IgD-negative memory B cell (primary cell): ENCODE measurements at regions not wholly inside any gene's neighbourhood (a gene's known extent, or its start where the extent isn't known, plus 50 kb on each side); places are given as distances from the start of the nearest gene placed in this dataset.
A peak's percentile ranks its signal among the peaks of the same experiment; 100 is the strongest.
"Not testable (repeated sequence)": the region's sequence is repeated elsewhere in the genome, so short reads cannot be mapped to it uniquely, and the experiment has no call there.

Experiments
- H3K27ac Mint-ChIP-seq, 3 donors: one replicate each; pipeline ENCODE4 v1.8.0; 2020 to 2022; ENCODE audit warnings: mild to moderate bottlenecking in 3 of 3, mixed read lengths in 3 of 3, moderate library complexity in 1 of 3
- H3K27me3 Mint-ChIP-seq: one replicate; pipeline ENCODE4 v1.8.0; 2021; ENCODE audit warnings: mixed read lengths
- H3K36me3 Mint-ChIP-seq: one replicate; pipeline ENCODE4 v1.8.0; 2020; ENCODE audit warnings: mild to moderate bottlenecking, mixed read lengths
- H3K4me1 Mint-ChIP-seq, 3 donors: one replicate each; pipeline ENCODE4 v1.8.0; 2020 to 2022; ENCODE audit warnings: mixed read lengths in 3 of 3, mild to moderate bottlenecking in 1 of 3
- H3K4me3 Mint-ChIP-seq, 4 donors: one replicate each; pipeline ENCODE4 v1.8.0; 2020 to 2022; ENCODE audit warnings: mild to moderate bottlenecking in 4 of 4, mixed read lengths in 4 of 4, moderate library complexity in 3 of 4
- H3K9me3 Mint-ChIP-seq, 3 donors: one replicate each; pipeline ENCODE4 v1.8.0; 2020 to 2021; ENCODE audit warnings: mixed read lengths in 3 of 3, mild to moderate bottlenecking in 1 of 3

- not testable (repeated sequence) for H3K9me3 Mint-ChIP-seq, H3K4me1 Mint-ChIP-seq, H3K27ac Mint-ChIP-seq, H3K27me3 Mint-ChIP-seq, H3K4me3 Mint-ChIP-seq, H3K36me3 Mint-ChIP-seq
These were observed 126.4 kb downstream of the RBM46 start for GRCh38 chr4:154907345-154908045.

DNA sequence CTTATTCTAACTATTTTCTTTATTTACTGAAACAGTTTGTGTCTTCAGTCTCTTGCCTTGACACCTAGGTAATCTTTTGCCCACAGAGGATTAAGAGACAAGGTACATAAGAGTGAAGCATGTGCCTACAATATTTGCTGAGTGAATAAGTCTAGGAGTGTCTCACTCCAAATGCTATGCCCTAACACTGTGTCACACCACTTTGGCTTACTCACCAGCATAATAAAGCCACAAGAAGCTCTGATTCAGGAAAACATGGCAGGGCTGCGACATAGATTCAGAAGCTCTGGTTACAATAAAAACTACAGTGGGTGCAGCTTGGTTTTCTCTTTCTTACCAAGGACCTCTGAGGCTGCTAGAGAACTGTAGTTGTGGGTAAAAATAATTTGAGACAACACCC is 127.1 kb downstream of the RBM46 start:
- no peaks in the 10 kb centered on the region for H3K4me1 Mint-ChIP-seq
- H3K36me3 Mint-ChIP-seq, result peaks cover 3% of the 10 kb centered on the region
- H3K27ac Mint-ChIP-seq, result no peak overlapping the region
- H3K27me3 Mint-ChIP-seq, result no peaks in the 10 kb centered on the region
- no peak overlapping the region for H3K4me3 Mint-ChIP-seq
- peaks cover 0 to 4% (median 0%) of the 10 kb centered on the region in 3 donors for H3K9me3 Mint-ChIP-seq

DNA sequence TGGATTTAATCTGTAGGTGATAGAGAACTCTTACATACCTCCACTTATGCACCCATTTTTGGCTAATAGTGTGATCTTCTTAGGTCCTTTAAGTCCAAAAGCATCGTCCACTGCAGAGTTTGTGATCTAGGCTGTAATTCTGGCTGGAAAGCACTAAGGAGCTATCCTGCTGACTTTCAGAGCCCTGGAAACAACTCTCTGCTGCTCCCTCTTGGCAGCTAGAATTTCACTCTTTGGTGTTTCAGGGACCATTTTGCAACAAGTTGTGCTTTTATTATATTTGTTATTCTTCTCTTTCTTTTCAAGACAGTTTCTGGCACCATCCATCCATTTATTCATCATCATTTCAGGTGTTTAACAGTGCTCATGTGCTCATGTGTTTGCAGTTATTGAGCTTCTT is 130.0 kb downstream of the RBM46 start:
- Mint-ChIP-seq H3K27ac (no peak overlapping the region), H3K4me1 (no peaks in the 10 kb centered on the region), H3K36me3 (peaks cover 3% of the 10 kb centered on the region), H3K4me3 (no peak overlapping the region), H3K27me3 (no peaks in the 10 kb centered on the region), H3K9me3 (peaks cover 0 to 2% (median 0%) of the 10 kb centered on the region in 3 donors)

GRCh38 chr4:154911608-154912098 is 130.6 kb downstream of the RBM46 start:
- H3K4me3 Mint-ChIP-seq, result no peak overlapping the region
- peaks cover 3% of the 10 kb centered on the region for H3K36me3 Mint-ChIP-seq
- no peaks in the 10 kb centered on the region for H3K27me3 Mint-ChIP-seq
- H3K27ac Mint-ChIP-seq, result no peak overlapping the region
- no peaks in the 10 kb centered on the region for H3K4me1 Mint-ChIP-seq
- no peaks in the 10 kb centered on the region for H3K9me3 Mint-ChIP-seq

- Mint-ChIP-seq H3K4me3 (no peak overlapping the region), H3K4me1 (no peaks in the 10 kb centered on the region), H3K36me3 (no peaks in the 10 kb centered on the region), H3K27me3 (no peaks in the 10 kb centered on the region), H3K9me3 (no peaks in the 10 kb centered on the region), H3K27ac (no peak overlapping the region)
These were observed 135.0 kb downstream of the RBM46 start for GRCh38 chr4:154916068-154916467.

GRCh38 chr4:154927126-154927680 is 146.1 kb downstream of the RBM46 start:
- no peaks in the 10 kb centered on the region for H3K4me1 Mint-ChIP-seq
- H3K4me3 Mint-ChIP-seq, result no peak overlapping the region
- peaks cover 0 to 5% (median 1%) of the 10 kb centered on the region in 3 donors for H3K9me3 Mint-ChIP-seq
- H3K27me3 Mint-ChIP-seq, result no peaks in the 10 kb centered on the region
- H3K36me3 Mint-ChIP-seq, result peaks cover 2% of the 10 kb centered on the region
- no peak overlapping the region for H3K27ac Mint-ChIP-seq

DNA sequence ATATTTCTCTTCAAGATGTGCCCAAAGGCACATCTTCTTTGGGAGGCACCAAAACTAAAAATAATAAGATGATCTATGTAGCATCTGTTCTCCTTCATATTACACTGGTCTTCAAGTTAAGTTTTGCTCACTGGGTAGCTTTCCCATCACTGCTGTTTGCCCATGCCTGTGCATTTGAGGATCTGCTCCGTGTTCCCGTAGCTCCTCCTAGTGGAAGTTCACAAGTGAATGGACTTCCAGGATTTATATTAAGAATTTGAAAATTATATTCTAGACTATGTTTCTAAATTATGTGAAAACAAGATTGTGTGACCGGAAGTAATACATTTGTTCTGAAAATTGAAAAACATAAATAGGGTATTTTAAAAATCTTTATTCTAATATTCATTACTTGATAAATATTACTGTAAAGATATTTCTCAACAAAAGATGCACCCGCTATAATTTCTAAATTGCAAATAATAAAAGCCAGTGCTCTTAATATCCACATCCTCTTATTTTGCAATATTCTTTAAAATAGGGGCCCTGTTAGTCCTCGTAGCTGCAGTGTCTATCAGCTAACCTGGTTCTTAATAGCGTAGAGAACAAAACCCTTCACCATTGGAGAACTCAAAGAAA is 147.7 kb downstream of the RBM46 start:
- H3K27me3 Mint-ChIP-seq, result no peaks in the 10 kb centered on the region
- no peak overlapping the region for H3K27ac Mint-ChIP-seq
- H3K4me1 Mint-ChIP-seq, result no peaks in the 10 kb centered on the region
- H3K9me3 Mint-ChIP-seq, result peaks cover 2 to 13% (median 7%) of the 10 kb centered on the region in 3 donors
- H3K36me3 Mint-ChIP-seq, result peaks cover 2% of the 10 kb centered on the region
- H3K4me3 Mint-ChIP-seq, result no peak overlapping the region

DNA sequence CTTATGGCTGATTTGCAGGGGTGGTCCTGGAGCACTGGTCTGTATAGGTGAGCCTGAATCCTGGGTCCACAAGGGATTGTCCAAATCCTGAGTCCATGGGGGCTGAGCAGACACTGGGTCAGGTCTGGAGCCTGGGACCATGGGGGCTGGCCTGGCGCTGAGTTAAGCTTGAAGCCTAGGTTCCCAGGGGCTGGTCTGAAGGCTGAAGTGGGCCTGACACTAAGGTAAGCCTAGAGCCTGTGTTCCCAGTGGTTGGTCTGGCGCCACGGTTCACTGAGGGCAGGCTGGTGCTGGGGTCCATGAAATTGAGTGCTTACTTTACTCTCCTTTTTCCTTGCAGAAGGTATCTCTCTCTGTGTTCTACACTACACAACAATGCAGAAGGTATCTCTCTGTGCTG is 155.8 kb downstream of the RBM46 start:
- no peak overlapping the region for H3K4me3 Mint-ChIP-seq
- no peaks in the 10 kb centered on the region for H3K4me1 Mint-ChIP-seq
- H3K27ac Mint-ChIP-seq, result no peak overlapping the region
- peaks cover 2 to 26% (median 11%) of the 10 kb centered on the region in 3 donors for H3K9me3 Mint-ChIP-seq
- peaks cover 1% of the 10 kb centered on the region for H3K36me3 Mint-ChIP-seq
- H3K27me3 Mint-ChIP-seq, result no peaks in the 10 kb centered on the region

GRCh38 chr4:154939851-154940250 is 158.8 kb downstream of the RBM46 start:
- Mint-ChIP-seq H3K9me3 (peaks cover 0 to 6% (median 5%) of the 10 kb centered on the region in 3 donors), H3K27me3 (no peaks in the 10 kb centered on the region), H3K36me3 (no peaks in the 10 kb centered on the region), H3K4me1 (peaks cover 0 to 2% (median 0%) of the 10 kb centered on the region in 3 donors), H3K4me3 (no peak overlapping the region), H3K27ac (no peak overlapping the region)

DNA sequence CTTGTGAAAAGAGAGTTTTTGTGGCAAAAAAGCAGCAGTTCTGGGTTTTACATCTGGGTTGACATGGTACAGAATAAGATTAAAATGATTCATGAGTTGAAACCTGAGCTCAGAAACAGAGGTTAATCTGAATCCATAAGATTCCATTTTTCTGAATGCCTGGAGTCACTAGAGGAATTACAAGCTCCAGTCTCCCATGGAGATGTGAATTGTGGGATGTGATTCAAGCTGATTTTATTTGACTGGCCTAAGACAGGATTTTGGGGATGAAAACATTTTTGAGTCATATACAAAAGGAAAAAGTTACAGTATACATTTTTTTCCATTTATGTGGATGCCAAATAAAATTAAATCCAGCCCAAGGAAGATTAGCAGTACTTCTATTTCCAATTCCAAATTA is 161.1 kb downstream of the RBM46 start:
- Mint-ChIP-seq H3K9me3 (no peaks in the 10 kb centered on the region), H3K4me3 (no peak overlapping the region), H3K36me3 (no peaks in the 10 kb centered on the region), H3K27ac (no peak overlapping the region), H3K4me1 (peaks cover 0 to 2% (median 0%) of the 10 kb centered on the region in 3 donors), H3K27me3 (no peaks in the 10 kb centered on the region)

DNA sequence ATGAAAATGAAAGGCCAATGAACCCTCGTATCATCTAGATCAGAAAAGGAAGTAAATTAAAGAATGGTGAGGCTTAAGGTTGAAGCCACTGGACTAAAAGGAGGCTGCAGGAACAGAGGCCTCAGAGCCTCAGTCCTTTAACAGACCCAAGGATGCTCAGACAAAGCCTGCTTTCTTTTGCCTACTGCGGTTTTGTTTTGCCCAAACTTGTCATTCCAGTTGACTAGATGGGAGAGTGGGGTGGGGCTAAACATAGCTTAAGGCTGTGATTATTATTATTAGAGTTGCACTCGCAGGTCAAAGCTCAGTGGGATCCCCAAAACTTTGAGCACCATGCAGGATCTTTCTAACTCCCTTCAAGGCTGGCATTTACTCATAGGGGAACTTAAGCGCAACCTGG is 163.9 kb downstream of the RBM46 start:
- Mint-ChIP-seq H3K27ac (no peak overlapping the region), H3K9me3 (peaks cover 0 to 2% (median 0%) of the 10 kb centered on the region in 3 donors), H3K4me1 (peaks cover 0 to 2% (median 0%) of the 10 kb centered on the region in 3 donors), H3K4me3 (no peak overlapping the region), H3K36me3 (no peaks in the 10 kb centered on the region), H3K27me3 (no peaks in the 10 kb centered on the region)

DNA sequence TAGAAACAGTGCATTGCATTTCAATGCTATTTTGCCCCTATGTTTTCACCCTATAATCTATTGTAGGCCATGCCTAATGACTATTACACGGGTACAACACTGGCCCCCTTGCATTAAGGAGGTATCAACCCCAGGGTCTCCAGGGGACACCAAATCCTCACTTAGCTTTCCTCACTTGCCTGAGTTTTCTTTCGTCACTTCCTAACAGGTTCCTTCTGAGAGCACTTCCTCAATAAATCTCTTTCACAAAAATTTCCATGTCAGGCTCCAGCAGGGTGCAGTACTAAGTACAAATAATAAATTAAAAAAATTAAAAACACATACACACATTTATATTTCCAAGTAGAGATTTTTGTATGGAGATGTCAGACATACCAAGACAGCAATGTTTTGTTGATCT is 165.0 kb downstream of the RBM46 start:
- Mint-ChIP-seq H3K36me3 (no peaks in the 10 kb centered on the region), H3K9me3 (peaks cover 0 to 5% (median 2%) of the 10 kb centered on the region in 3 donors), H3K27me3 (no peaks in the 10 kb centered on the region), H3K4me3 (no peak overlapping the region), H3K27ac (no peak overlapping the region), H3K4me1 (peaks cover 0 to 2% (median 0%) of the 10 kb centered on the region in 3 donors)

DNA sequence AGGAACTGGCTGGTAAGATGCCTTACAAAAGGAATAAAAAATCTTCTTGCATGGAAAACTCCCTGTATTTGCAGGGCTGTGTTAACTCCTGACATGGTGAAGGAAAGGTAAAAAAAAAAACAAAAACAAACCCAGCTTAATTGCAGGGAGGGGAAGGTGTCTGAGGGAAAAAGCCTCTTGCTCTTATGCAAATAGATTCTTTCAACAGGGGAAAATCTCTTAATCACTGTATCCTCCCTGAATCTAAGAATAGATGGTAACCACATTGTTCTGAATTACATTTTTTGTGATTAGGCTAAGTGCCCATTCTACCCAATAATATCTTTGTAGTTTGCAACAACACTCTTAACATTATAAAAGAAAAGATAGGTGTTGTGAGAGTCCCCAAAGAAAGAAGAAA is 172.6 kb downstream of the RBM46 start:
- no peak overlapping the region for H3K27ac Mint-ChIP-seq
- H3K4me3 Mint-ChIP-seq, result no peak overlapping the region
- no peaks in the 10 kb centered on the region for H3K4me1 Mint-ChIP-seq

DNA sequence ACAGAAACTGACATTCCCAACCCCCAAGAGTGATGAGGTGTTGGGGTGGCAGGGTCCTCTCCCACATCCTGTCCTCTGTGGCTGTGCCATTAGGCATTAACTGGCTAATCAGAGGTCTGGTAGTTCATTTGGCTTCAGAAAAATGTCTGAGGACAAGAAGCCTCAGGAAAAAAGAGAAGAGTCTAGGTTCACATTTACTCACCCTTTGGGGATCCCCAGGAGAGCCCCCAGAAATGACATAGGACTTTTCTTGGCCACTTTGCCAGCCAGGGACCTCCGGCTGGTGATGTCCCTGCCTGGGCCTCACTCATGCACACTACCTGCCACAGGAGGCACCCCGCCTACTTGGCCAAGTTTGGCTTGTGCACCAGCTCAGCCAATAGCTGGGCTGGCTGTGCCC is 173.0 kb downstream of the RBM46 start:
- Mint-ChIP-seq H3K27ac (no peak overlapping the region), H3K9me3 (peaks cover 0 to 17% (median 9%) of the 10 kb centered on the region in 3 donors), H3K4me1 (peaks cover 0 to 1% (median 0%) of the 10 kb centered on the region in 3 donors), H3K36me3 (peaks cover 3% of the 10 kb centered on the region), H3K27me3 (no peaks in the 10 kb centered on the region), H3K4me3 (peak overlapping the region in 1 of 4 donors; percentile 9)

More for the DNA sequence above, 172.6 kb downstream of the RBM46 start:
- peaks cover 0 to 17% (median 9%) of the 10 kb centered on the region in 3 donors for H3K9me3 Mint-ChIP-seq
- H3K36me3 Mint-ChIP-seq, result peaks cover 3% of the 10 kb centered on the region
- no peaks in the 10 kb centered on the region for H3K27me3 Mint-ChIP-seq

DNA sequence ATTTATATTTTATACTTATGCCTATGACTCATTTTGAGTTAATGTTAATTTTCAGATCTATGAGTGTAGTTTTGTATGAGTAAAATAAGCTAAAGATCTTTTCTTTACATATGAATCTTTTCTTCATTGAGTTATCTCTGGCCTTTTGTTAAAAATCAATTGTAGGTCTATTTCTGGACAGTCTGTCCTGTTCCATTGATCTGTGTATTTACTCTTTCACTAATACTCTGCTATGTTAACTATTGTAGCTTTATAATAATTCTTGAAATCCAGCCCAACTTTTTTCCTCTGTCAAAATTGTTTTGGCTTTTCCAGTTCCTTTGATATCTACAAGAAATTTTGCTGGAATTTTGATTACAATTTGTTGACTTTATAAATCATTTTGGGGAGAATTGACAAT is 177.0 kb downstream of the RBM46 start:
- Mint-ChIP-seq H3K27ac (no peak overlapping the region), H3K4me3 (no peak overlapping the region), H3K4me1 (peaks cover 8 to 11% (median 9%) of the 10 kb centered on the region in 3 donors), H3K9me3 (peaks cover 0 to 12% (median 8%) of the 10 kb centered on the region in 3 donors), H3K27me3 (no peaks in the 10 kb centered on the region), H3K36me3 (peaks cover 3% of the 10 kb centered on the region)
